IPS DF 19.7 (cell line): ENCODE measurements at regions not wholly inside any gene's neighbourhood (a gene's known extent, or its start where the extent isn't known, plus 50 kb on each side); places are given as distances from the start of the nearest gene placed in this dataset.
"Not testable (repeated sequence)": the region's sequence is repeated elsewhere in the genome, so short reads cannot be mapped to it uniquely, and the experiment has no call there.

Experiments used
- DNase-seq: peaks from one replicate; pipeline ENCODE4 v3.0.0-alpha.2; 2013; ENCODE audit warnings: low read depth, low spot score

DNA sequence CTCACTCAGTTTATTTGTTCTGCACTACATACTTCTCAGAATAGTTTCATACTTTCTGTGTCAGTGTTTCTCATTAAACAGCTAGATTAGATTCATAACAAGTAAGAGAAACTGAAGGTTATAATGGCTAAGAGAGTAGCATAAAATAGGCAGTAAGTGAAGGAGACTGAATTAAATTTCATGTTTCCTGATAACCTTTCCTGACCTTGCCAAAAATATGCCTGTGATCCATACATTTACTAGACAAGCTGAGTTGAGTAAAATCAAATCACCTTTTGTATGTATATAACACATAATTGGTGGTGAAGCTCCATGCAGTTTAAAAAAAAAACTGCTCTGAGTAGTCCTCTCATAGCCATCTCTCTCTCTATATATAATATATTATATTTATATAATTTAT, 545.3 kb upstream of the PCDH20 start:
- DNase-seq: no peak

DNA sequence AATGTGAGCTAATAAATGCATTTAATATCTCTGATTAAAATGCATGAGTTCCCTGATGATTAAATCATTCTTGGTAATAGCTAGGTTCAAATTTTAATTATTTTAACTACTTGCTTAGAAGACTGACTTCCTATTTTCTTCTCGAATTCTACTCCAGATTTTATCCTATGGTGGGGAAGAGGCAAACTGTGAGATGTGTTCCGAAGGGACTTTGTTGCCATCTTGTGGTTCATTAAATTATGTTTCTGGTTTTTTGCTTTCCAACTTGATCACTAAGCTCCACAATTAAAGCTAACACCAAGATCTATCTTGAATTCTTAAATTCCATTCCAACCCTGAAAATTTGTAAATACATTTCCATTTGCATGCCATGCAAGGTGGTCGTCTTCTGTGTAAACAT, 538.4 kb upstream of the PCDH20 start:
- DNase-seq: no peak

DNA sequence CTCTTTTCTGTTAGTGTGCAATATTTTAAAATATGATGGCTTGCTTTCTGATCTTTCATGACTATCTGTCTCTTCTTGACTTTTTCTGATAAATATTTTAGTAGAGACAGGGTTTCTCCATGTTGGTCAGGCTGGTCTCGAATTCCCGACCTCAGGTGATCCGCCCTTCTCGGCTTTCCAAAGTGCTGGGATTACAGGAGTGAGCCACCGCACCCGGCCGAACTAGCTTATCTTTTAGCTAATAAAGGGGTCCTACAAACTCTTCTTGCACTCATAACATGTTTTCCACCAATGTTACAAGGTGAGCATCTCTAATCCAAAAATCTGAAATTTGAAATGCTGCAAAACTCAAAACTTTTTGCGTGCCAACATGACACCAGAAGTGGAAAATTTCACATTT, 535.2 kb upstream of the PCDH20 start:
- DNase-seq: no peak

DNA sequence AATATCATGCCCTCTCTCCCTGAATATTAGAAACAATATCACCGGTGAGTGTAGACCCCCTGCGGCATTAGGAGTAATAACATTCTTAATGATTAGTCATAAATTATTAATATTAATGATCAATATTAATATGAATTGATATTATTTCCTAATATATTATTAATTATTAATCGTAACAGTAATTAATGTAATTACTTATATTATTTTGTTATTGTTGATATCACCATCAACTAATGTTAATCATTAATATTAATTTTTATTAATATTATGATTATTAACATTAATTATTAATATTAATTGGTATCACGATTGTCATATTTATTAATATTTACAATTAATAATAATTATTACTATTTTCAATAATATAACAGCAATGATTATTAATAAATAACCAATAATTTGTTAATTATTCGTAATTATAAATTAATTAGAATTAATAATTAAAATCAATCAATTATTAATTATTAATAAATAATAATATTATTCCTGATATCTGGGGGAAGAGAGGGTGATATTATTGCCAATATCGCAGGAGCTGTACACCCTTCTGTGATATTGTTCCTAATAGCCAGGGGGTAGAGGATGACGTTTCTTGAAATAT, 528.8 kb upstream of the PCDH20 start:
- DNase-seq: no peak

DNA sequence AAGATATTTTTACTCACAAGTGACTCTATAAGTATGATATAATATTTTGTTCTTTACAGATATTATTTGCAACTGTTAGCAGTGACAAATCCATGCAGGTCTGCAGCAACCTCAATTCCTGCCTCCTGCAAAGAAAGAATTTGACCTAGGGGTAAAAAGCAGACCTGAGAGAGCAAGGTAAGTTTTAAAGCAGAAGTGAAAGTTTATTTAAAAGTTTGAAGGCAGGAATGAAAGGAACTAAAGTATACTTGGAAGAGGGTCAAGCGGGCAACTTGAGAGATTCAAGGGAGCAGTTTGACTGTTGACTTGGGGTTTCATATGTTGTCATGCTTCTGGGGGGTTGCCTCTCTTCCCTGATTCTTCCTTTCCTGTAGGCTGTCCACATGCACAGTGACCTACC, 520.1 kb upstream of the PCDH20 start:
- no peak for DNase-seq

DNA sequence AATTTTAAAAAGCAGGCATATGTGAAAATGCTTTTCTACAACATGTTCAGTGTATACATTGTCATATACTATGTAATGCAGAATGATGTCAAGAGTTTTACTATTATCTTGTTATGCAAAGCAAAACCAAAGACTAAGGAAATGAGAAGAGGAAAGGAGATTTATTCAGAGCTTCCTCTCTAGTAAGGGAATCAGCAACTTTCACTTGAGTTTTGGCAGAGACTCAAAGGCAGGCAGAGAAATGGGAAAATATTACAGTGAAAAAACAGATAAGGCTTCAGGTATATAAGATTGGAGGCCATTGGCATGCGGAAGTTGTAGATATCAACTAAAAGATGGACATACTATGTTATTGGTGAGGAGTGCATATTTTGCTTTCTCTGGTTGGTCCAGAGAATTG, 512.0 kb upstream of the PCDH20 start:
- no peak for DNase-seq

DNA sequence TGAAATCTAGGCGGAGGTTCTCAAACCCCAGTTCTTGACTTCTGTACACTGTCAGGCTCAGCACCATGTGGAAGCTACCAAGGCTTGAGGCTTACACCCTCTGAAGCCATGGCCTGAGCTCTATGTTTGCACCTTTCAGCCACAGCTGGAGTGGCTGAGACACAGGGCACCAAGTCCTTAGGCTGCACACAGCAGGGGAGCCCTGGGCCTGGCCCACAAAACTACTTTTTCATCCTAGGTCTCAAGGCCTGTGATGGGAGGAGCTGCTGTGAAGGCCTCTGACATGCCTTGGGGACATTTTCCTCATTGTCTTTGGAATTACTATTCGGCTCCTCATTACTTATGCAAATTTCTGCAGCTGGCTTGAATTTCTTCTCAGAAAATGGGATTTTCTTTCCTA, 503.2 kb upstream of the PCDH20 start:
- DNase-seq: no peak

DNA sequence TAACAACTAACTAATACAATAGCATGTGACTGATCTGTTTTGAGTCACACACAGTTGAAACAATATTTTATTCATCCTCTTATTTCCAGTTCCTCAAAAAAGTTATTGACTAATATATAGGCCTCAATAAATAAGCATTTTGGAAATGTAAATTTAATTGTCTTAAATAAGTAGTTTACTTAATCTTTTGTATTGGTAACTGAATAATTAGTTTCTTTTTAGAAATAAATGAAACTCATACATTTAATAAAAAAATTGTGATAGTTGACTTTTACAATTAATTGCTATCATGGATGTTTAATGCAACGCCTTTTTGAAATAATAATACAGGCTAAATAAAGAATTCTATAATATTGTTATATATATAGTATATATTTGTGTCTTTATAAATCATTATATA, 500.8 kb upstream of the PCDH20 start:
- no peak for DNase-seq

DNA sequence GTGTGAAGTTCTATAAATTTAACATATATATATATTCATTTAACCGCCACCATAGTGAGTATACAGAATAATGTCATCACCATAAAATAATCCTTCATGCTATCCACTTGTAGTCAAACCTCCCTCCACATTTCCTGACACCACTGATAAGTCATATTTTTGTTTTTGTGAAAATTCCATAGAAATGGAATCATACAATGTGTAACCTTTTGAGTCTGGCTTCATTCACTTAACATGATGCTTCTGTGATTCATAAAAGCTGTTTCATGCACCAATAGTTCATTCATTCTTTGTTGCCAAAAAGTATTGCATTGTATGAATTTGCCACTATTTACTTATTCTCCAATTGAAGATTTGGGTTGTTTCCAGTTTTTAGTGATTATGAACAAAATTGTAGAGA, 497.5 kb upstream of the PCDH20 start:
- DNase-seq: no peak

DNA sequence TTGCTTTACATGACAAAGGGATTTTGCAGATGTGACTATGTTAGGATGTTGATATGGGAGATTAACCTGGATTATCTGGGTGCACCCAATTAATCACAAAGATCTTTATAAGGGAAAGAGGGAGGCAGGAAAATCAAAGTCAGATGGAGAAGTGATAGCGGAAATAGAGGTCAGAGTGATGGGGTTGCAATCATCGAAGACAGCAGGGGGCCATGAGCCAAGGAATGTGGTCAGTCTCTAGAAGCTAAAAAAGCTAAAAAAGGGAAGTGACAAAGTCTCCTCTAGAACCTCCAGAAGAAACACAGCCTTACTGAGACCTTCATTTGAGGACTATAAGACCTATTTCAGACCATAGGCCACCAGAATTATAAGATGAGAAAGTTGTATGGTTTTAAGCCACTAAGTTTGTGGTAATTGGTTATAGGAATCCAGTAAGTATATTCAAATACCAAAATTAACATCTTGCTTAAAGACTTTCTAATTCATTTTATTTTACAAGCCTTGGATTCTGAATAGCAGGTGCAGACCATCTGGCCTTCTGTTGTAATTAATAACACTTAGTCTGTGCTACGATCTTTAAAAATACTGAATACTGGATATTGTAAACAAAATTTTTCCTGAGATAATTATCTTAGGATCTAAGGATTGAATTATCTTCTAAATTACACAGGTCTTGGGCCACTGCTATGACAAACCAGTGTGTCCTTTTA, 493.4 kb upstream of the PCDH20 start:
- no peak for DNase-seq

DNA sequence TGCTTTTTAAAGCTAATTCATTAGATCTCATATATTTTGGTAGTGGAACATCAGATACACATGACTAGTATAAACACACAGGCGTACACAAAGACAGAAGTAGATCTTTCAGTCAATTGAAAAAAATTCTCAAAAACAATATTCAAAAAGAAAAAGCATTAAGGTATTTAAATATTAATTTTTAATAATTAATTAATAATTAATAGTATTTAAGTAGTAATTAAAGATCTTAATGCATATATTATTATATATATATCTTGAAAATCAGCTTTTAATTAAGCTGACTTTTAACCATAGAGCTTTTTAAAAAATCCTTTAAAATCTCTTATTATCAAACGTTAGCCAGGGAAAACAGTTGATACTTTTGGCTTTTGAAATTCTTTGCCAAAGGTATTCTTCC, 489.4 kb upstream of the PCDH20 start:
- no peak for DNase-seq

DNA sequence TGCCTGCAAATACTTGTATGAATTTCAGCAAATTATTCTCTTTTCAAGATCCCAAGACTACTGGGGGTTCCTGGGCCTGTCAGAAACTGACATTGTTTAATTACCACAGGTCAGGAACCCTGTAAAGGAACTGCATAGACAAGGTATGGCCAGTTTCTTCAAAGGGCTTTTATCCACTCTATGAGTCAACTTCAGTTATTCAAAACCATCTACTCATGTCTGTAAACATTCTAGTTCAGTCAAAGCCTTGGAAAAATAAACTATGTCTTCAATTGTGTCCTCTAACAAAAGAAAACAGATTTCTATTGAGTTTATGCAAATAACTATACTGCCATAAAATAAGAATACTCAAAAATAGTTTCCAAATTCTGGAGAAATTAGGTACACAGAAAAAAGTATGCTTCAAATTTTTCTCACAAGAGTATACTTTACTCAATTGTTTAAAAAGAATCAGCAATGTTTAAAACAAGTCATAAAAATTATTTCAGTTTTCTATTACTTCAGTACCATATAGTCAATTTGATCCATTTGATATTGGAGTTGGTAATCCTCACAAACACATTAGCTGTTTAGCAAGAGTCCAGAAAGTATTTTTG, 486.4 kb upstream of the PCDH20 start:
- DNase-seq: no peak

DNA sequence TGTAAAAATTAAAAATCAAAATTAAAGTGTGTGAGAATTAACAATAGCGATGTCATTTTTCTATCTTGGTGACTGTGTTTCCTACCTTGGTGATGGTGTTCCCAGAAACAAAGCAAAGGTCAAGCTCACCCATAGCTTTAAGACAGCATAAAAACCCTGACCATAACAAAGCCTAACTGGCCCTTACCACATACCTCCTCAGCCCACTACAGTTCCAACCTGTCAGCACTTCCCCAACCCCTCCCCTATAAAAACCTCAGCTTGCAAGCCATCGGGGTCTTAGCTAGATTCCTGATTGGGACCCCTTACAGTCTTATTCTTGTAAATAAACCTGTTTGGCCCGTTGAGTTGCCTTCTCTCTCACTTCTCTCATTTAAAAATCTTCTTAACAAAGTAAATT, 484.4 kb upstream of the PCDH20 start:
- DNase-seq: peak; percentile 48

DNA sequence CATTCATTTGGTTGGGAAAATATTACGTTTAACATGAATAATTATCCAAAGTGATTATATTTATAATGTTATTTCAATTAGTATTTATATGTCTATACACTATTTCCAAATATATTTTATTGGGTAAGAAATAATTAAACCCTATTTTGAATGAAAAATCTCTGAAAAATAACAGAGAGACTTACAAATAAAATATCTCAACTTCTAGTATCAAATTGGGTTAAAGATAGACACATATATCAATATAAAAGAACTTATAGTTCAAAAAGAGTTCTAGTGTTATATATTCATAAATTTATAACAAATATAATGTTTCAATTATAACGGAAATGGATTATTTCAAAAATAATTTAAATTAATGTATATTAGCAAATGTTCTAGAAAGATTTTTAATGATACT, 482.6 kb upstream of the PCDH20 start:
- DNase-seq: no peak

DNA sequence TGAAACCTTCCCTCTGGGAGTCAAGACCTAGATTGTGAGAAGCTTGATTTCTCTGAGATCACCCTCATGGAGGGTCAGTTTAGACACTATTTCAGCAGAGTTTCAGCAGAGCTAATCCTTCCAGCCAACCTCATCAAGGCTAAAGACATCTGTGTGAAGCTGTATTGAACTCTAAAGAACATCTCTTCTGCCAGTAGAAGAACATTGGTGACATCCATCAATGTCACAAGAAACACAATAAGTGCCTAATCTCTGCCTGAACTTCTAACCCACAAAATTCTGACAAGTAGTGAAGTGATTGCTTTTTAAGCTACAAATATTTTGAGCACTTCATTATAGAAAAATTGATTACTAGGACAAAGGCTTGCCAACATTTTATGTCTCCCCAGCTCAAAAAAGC, 475.8 kb upstream of the PCDH20 start:
- DNase-seq: no peak

DNA sequence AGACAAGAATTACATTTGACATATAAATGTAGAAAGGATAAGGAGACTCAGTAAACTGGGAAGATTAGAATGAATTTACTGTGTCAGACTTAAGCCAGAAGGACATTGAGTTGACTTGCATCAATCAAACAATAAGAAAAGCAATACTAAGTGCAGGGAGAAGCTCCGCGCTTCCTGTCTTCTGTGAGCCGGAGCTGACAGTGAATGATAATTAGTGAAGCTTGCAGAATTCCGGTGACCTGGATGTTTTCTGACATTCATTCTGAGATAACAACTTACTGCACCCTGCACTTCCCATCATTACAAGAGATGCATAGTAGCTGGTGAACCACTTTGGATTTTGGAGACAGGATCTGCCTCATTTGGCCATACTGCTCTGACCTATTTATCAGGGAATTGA, 469.2 kb upstream of the PCDH20 start:
- DNase-seq: no peak

DNA sequence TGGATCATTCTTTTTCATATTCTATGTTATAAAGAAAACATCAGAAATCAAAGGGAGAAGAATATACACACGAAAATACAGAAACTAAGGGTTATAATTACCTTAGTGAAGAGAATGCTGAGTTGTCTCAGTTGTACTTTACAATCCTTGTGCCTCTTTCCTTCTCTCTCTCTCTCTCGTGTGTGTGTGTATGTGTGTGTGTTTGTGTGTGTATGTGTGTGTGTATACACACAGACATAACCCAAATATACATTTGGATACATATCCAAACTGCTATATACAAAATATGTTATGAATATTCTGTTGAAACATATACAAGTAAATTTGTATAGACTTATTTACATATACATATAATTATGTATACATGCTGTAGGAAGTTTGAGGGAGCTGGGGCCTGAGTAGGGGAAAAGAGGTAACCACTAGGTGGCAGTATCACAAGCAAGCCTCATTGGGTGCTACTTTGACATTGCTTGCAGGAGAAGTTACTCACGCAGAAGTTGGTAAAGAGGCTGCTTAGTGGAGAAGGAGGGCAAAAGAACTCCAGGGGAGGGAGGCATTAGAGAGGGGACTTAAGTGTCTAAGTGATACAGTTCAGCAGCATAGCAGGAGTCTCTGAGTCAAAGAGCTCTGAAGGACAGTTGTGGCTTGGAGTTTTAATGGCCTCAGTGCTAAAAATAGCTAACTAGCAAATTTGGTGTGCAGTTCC, 465.1 kb upstream of the PCDH20 start:
- peak; percentile 63 for DNase-seq

DNA sequence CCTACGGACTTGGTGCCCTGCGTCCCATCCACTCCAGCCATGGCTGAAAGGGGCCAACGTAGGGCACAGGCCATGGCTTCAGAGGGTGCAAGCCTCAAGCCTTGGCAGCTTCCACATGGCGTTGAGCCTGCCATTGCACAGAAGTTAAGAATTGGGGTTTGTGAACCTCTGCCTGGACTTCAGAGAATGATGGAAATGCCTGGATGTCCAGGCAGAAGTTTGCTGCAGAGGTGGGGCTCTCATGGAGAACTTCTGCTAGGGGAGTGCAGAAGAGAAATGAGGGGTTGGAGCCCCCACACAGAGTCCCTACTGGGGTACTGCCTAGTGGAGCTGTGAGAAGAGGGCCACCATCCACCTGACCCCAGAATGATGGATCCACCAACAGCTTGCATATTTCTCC, 462.9 kb upstream of the PCDH20 start:
- not testable (repeated sequence) for DNase-seq

DNA sequence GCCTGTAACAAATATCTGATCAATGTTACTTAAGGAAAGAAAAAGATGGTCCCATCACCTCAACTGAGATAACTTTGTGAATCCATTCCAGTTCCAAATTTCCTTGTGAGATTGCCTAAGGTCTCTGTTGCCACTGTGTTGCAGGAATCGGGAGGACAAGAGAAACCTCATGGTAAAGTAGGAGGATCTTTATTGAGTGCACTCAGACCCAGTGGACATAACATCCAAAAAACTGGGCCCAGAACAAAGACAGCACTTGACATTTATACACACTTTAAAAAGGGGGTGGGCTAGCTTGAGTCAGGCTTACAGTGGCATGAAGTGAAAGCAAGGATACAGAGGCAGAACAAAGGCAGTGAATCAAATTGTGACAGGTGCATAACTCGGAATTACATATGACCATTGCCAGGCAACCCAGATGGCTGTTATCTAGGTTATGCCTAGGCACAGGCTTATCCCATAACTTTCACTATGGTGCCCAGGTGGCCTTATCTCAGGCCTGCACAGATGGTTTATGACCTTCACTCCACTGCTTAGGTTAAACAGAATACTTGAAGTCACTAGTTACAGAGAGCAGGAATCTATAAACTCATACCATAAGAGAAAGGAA, 459.4 kb upstream of the PCDH20 start:
- DNase-seq: no peak

DNA sequence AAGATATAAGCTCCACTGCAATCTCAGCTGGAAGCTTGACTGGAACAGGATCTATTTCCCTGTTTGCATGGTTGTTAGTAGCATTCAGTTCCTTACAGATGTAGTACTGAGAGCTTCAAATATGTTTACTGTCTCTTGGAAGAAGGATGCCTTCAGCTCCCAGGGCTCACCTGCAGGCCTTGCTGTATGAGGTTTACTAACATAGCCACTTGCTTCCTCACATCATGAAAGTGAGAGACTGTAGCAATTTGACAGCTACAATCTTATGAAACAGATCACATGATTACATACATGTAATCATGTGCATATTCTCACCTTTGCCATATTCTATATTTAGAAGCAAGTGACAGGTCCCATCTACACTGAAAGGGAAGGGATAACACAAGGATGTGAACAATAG, 458.1 kb upstream of the PCDH20 start:
- DNase-seq: no peak

DNA sequence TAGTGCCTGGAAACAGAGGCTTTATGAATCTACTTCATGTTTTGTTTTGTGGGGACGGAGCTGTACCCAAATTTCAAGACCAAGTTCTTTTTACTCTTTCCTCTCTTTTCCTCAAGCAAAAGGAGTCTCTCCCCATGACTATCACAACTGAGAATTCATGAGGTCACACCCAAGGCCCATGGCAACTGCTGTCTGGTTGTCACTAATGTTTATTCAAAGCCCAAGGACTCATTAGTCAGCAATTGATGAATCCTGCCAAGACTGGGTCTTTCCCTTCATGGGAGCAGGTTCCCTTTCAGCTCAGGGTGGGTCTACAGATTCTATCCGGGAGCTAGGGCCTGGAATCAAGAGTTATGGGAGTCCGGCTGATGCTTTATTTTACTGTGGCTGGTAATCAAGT, 441.5 kb upstream of the PCDH20 start:
- no peak for DNase-seq

DNA sequence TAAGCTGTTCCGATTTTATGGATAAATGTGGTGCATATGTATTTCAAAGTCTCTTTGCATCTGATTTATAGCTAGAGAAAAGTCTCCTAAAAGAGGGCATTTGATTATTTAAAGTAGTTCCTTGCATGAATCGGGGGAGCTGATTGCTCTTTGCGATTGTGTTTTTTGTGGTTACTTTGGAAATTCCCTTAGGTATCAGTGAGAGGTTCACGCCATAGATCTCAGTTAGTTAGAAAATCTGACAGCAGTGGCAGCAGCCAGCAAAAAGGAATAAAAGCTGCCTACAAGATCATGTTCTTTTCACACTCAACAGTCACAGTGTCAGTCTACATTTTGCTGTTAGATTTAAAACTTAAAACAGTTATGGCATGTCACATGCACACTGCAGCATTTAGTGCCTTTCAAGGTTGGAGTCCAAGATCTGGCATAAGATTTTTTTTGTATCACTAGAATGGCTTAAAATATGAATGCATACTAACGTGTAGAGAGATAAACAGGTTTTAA, 436.5 kb upstream of the PCDH20 start:
- no peak for DNase-seq
